ENCODE measurements at regions not wholly inside any gene's neighbourhood (a gene's known extent, or its start where the extent isn't known, plus 50 kb on each side); places are given as distances from the start of the nearest gene placed in this dataset.

DNA sequence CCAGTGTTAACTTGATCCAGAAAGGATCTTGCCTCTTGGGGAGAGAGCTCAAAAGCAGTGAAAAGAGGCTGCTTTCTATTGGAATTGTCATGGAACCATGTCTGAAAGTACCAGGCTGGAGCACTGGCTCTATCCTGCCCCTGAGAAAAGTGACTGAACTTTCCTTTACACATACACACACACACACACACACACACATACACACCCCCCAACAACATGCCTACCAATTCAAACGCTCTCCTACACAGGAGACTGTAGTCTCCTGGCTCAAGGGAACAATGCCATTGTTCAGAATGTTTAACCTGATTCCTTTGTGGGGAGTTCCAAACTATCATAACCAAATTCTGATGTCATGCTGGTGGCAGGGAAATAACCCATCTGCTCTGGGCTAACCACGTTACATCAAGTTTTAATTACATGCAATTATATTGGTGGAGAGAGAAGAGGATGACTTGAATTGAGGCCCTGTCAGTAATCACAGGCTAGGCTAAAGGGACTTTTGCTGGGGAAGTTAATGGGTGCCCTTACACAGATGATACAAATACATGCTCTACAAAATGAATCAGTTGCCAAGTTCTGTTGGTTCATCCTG lies 52.3 kb upstream of the DUSP10 start:
- H3K4me1 ChIP-seq (ENCODE audit: low read length), result peaks cover 25% of the 10 kb centered on the region
- H3K9ac ChIP-seq (ENCODE audit: low read length), result peak overlapping the region; percentile 39; the same call in 1 of the 2 replicates
- DNase-seq, result no peak
- peak overlapping the region; percentile 78 for H3K27ac ChIP-seq (ENCODE audit: low read length)
- H3K9me3 ChIP-seq (replicated peaks; ENCODE audit: insufficient read depth, low read length), result no peaks in the 10 kb centered on the region
- peak overlapping the region; percentile 66 for H3K4me2 ChIP-seq (ENCODE audit: low read depth, low read length)
- H4K20me1 ChIP-seq (ENCODE audit: insufficient read depth, low read length), result no peaks in the 10 kb centered on the region
- H3K4me3 ChIP-seq (ENCODE audit: low read length), result peak overlapping the region; percentile 8; the same call in 1 of the 2 replicates
- H3F3A ChIP-seq (ENCODE audit: insufficient read depth, low read length), result peaks cover 9% of the 10 kb centered on the region; the same call in 1 of the 2 replicates
- peak overlapping the region; percentile 42 for H2AFZ ChIP-seq (ENCODE audit: low read length)
- no peaks in the 10 kb centered on the region for H3K36me3 ChIP-seq (replicated peaks; ENCODE audit: insufficient read depth, low read length)
- H3K79me2 ChIP-seq (ENCODE audit: low read length), result no peaks in the 10 kb centered on the region
- H3K9me2 ChIP-seq (replicated peaks; ENCODE audit: insufficient read depth, low read length), result no peaks in the 10 kb centered on the region
- H3K27me3 ChIP-seq (replicated peaks; ENCODE audit: insufficient read depth, low read length), result no peaks in the 10 kb centered on the region
- TF ChIP-seq EZH2 (optimal IDR thresholded peaks at IDR 0.05; ENCODE audit: low read depth, low read length), result no peak
- no peak for TF ChIP-seq EZH2phosphoT487 (IDR thresholded peaks at IDR 0.05; ENCODE audit: low read length)
- TF ChIP-seq, protein P1, sequence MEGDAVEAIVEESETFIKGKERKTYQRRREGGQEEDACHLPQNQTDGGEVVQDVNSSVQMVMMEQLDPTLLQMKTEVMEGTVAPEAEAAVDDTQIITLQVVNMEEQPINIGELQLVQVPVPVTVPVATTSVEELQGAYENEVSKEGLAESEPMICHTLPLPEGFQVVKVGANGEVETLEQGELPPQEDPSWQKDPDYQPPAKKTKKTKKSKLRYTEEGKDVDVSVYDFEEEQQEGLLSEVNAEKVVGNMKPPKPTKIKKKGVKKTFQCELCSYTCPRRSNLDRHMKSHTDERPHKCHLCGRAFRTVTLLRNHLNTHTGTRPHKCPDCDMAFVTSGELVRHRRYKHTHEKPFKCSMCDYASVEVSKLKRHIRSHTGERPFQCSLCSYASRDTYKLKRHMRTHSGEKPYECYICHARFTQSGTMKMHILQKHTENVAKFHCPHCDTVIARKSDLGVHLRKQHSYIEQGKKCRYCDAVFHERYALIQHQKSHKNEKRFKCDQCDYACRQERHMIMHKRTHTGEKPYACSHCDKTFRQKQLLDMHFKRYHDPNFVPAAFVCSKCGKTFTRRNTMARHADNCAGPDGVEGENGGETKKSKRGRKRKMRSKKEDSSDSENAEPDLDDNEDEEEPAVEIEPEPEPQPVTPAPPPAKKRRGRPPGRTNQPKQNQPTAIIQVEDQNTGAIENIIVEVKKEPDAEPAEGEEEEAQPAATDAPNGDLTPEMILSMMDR (IDR thresholded peaks at IDR 0.05; ENCODE audit: low read length), result no peak

DNA sequence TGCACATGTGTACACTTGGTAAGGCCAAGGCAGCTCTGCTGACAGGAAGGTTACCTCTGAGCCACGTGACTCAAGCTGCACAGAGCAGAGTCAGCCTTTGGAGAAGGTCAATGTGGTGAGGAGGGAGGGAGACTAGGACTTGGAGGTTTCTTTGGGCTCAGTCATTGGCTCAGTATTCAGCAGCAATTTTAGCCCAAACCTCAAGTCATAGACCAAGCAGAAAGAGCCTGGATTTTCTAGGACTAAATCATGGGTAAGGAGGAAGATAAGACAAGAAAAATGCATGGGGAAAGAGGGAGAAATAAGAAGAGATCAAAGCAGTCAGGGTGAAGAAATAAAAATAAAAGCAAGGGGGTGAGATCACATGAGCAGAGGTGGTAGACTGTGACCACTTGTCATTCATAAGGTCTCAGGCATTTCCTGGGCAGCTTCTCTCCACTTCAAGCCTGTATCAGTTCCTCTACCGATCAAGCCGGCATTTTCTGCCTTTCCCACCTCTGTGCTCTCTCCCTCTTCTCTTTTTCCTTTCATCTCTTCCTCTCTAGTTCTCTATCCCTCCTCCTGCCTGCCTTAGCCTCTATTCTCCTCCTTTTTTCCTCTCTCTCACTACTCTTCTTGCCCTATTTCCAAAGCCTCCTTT lies 51.7 kb upstream of the DUSP10 start:
- Histone ChIP-seq H4K20me1 (ENCODE audit: insufficient read depth, low read length) (no peaks in the 10 kb centered on the region), H3K36me3 (replicated peaks; ENCODE audit: insufficient read depth, low read length) (no peaks in the 10 kb centered on the region), H3K9me2 (replicated peaks; ENCODE audit: insufficient read depth, low read length) (no peaks in the 10 kb centered on the region), H3K79me2 (ENCODE audit: low read length) (no peaks in the 10 kb centered on the region), H3F3A (ENCODE audit: insufficient read depth, low read length) (peaks cover 9% of the 10 kb centered on the region; the same call in 1 of the 2 replicates), H3K4me3 (ENCODE audit: low read length) (peak overlapping the region; percentile 8; the same call in 1 of the 2 replicates), H3K9ac (ENCODE audit: low read length) (peak overlapping the region; percentile 39; the same call in 1 of the 2 replicates), H3K27me3 (replicated peaks; ENCODE audit: insufficient read depth, low read length) (no peaks in the 10 kb centered on the region), H2AFZ (ENCODE audit: low read length) (peak overlapping the region; percentile 43), H3K4me1 (ENCODE audit: low read length) (peaks cover 25% of the 10 kb centered on the region), H3K4me2 (ENCODE audit: low read depth, low read length) (peak overlapping the region; percentile 66), H3K27ac (ENCODE audit: low read length) (peak overlapping the region; percentile 78), H3K9me3 (replicated peaks; ENCODE audit: insufficient read depth, low read length) (no peaks in the 10 kb centered on the region)
- DNase-seq, result peak; percentile 57
- TF ChIP-seq, protein P1 (IDR thresholded peaks at IDR 0.05; ENCODE audit: low read length), result no peak
- no peak for TF ChIP-seq EZH2phosphoT487 (IDR thresholded peaks at IDR 0.05; ENCODE audit: low read length)
- no peak for TF ChIP-seq EZH2 (optimal IDR thresholded peaks at IDR 0.05; ENCODE audit: low read depth, low read length)

DNA sequence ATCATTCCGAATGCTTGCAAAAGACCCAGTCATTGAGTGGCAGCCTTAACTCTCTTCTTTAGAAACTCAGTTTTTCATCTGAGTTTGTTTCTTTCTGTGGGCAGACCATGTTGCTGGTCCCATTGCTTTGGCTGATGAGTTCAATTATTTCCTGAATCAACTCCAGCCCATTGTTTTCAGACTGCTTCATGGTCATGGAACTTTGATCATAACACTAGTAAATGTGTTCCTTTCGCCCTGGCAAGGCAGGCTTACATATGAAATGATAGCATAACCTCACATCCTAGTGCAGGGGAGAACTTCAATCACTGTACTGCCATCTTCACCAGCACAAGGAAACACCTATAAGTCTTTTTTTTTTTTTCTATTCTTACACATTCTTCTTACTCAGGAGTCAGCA lies 50.0 kb upstream of the DUSP10 start:
- no peaks in the 10 kb centered on the region for H3K9me3 ChIP-seq (replicated peaks; ENCODE audit: insufficient read depth, low read length)
- H3K4me2 ChIP-seq (ENCODE audit: low read depth, low read length), result no peak overlapping the region
- H3K27me3 ChIP-seq (replicated peaks; ENCODE audit: insufficient read depth, low read length), result no peaks in the 10 kb centered on the region
- H3K4me1 ChIP-seq (ENCODE audit: low read length), result peaks cover 25% of the 10 kb centered on the region
- no peak overlapping the region for H3K4me3 ChIP-seq (ENCODE audit: low read length)
- no peak for DNase-seq
- no peaks in the 10 kb centered on the region for H3K36me3 ChIP-seq (replicated peaks; ENCODE audit: insufficient read depth, low read length)
- no peak for TF ChIP-seq EZH2phosphoT487 (IDR thresholded peaks at IDR 0.05; ENCODE audit: low read length)
- H3K9ac ChIP-seq (ENCODE audit: low read length), result no peak overlapping the region
- H3F3A ChIP-seq (ENCODE audit: insufficient read depth, low read length), result peaks cover 9% of the 10 kb centered on the region; the same call in 1 of the 2 replicates
- H2AFZ ChIP-seq (ENCODE audit: low read length), result no peak overlapping the region
- no peaks in the 10 kb centered on the region for H3K79me2 ChIP-seq (ENCODE audit: low read length)
- no peak overlapping the region for H3K27ac ChIP-seq (ENCODE audit: low read length)
- no peaks in the 10 kb centered on the region for H3K9me2 ChIP-seq (replicated peaks; ENCODE audit: insufficient read depth, low read length)
- H4K20me1 ChIP-seq (ENCODE audit: insufficient read depth, low read length), result no peaks in the 10 kb centered on the region
